Prostate gland (tissue), 2 donors: ENCODE measurements at regions not wholly inside any gene's neighbourhood (a gene's known extent, or its start where the extent isn't known, plus 50 kb on each side); places are given as distances from the start of the nearest gene placed in this dataset.

Source experiments
- CTCF ChIP-seq, 4 experiments: fragments of 200-600 bp in 2 of 4; fragments of 450-650 bp in 2 of 4; sonication (generic) in 2 of 4; IDR thresholded peaks; 1 replicate in 3 of 4; 2 replicates in 1 of 4; pipeline ENCODE4 v1.5.1; 2016 to 2019; ENCODE audit warnings: antibody characterized with exemption in 4 of 4, mild to moderate bottlenecking in 2 of 4, moderate library complexity in 2 of 4
- POLR2A ChIP-seq: fragments of 450-650 bp; IDR thresholded peaks from one replicate; pipeline ENCODE4 v1.6.1; 2016; ENCODE audit warnings: antibody characterized with exemption, mild to moderate bottlenecking
- POLR2AphosphoS5 ChIP-seq: sonication (generic); formaldehyde crosslinking; IDR thresholded peaks from one replicate; pipeline ENCODE4 v1.6.1; 2017; ENCODE audit warnings: antibody characterized with exemption

- TF ChIP-seq CTCF (IDR thresholded peaks at IDR 0.05) (no peak), POLR2A (no peak), POLR2AphosphoS5 (no peak)
These were observed 82.8 kb downstream of the TNFSF18 start for GRCh38 chr1:172967936-172968335.
